HUES6 (cell line): ENCODE measurements at regions not wholly inside any gene's neighbourhood (a gene's known extent, or its start where the extent isn't known, plus 50 kb on each side); places are given as distances from the start of the nearest gene placed in this dataset.
"Not testable (repeated sequence)": the region's sequence is repeated elsewhere in the genome, so short reads cannot be mapped to it uniquely, and the experiment has no call there.

Experiments
- H3K27ac ChIP-seq: 2 replicates; pipeline ENCODE4 v1.7.0; 2013; ENCODE audit warnings: low read depth, mild to moderate bottlenecking, low read length, inconsistent platforms
- H3K27me3 ChIP-seq: 2 replicates; pipeline ENCODE4 v1.6.1; 2013; ENCODE audit warnings: low read length; ENCODE audit not compliant: control insufficient read depth, insufficient read depth
- H3K36me3 ChIP-seq: 2 replicates; pipeline ENCODE4 v1.6.1; 2013; ENCODE audit warnings: low read length; ENCODE audit not compliant: control insufficient read depth, insufficient read depth
- H3K4me1 ChIP-seq: 2 replicates; pipeline ENCODE4 v1.6.1; 2013; ENCODE audit warnings: low read length; ENCODE audit not compliant: control insufficient read depth, insufficient read depth
- H3K4me3 ChIP-seq: 2 replicates; pipeline ENCODE4 v1.5.1; 2013; ENCODE audit warnings: low read depth, low read length
- H3K9ac ChIP-seq: one replicate; pipeline ENCODE4 v1.6.1; 2013; ENCODE audit warnings: mild to moderate bottlenecking, low read length
- H3K9me3 ChIP-seq: 2 replicates; pipeline ENCODE4 v1.6.1; 2013; ENCODE audit warnings: low read depth, low read length; ENCODE audit not compliant: control insufficient read depth, insufficient read depth

DNA sequence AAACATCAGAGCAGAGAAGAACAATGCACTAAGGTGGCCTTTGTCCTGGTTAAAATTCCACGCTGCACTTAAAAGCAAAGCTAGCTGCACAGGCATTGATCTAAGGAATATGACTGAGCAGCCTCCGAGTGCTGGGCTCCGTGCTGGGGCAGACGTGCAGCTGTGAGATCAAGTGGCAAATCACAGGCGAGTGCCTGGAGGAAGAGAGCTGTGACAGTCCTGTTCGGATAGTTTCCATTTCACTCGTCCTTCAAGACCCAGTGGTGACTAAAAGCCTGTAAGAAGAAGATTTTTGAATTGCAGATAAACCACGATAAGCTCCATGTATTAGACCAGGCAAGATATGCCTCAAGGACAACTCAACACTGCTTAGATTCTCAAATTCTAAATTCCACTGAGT lies 247.9 kb downstream of the ANKRD60 start:
- H3K9ac ChIP-seq: no peak overlapping the region
- H3K4me3 ChIP-seq: no peak overlapping the region
- H3K27ac ChIP-seq: no peak overlapping the region
- no peaks in the 10 kb centered on the region for H3K27me3 ChIP-seq
- no peaks in the 10 kb centered on the region for H3K9me3 ChIP-seq
- 0 out of 2 replicates have a peak, but pooled peaks cover 3% of the 10 kb centered on the region for H3K4me1 ChIP-seq
- H3K36me3 ChIP-seq: no peaks in the 10 kb centered on the region

DNA sequence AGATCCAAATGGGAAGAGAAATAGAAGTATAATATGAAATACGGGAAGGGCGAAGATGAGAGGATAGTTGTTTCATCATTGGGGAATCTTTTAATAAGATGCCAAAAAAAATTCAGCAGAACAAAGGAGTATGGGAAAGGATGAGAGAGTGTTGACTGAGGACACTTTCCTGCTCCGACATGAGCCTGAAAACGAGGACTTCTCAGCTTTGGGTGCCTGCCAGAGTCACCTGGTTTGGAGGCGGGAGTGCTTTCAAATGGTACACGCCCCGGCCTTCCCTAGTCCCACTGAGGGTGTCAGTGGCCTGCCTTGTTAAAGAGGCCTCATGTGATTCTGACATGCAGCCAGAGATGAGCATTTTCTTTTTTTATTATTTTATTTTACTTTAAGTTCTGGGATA lies 250.9 kb downstream of the ANKRD60 start:
- H3K9me3 ChIP-seq: no peaks in the 10 kb centered on the region; the same call in 1 of the 2 replicates
- H3K4me3 ChIP-seq: no peak overlapping the region
- no peaks in the 10 kb centered on the region for H3K4me1 ChIP-seq
- H3K36me3 ChIP-seq: no peaks in the 10 kb centered on the region
- no peak overlapping the region for H3K9ac ChIP-seq
- H3K27me3 ChIP-seq: no peaks in the 10 kb centered on the region
- H3K27ac ChIP-seq: no peak overlapping the region

DNA sequence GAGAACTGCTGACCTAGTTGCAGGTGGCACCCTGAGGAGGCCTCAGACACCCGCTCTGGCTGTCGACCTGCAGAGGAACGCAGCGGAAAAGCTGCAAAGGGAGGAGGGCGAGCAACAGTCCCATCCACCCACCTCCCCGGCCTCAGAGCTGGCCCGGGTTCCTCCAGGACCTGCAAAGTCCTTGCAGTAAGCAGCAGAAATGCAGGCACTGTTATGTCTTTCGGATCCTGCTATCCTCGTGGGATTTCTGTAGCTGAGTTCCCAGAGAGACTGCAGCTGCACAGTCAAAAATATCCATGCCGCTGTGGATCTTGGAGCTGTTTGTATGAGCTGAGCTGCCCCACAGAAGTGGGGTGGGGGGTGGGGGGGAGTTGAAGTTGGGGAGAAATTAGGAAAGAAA lies 251.3 kb downstream of the ANKRD60 start:
- no peak overlapping the region for H3K27ac ChIP-seq
- no peaks in the 10 kb centered on the region for H3K36me3 ChIP-seq
- H3K27me3 ChIP-seq: no peaks in the 10 kb centered on the region
- no peaks in the 10 kb centered on the region; the same call in 1 of the 2 replicates for H3K9me3 ChIP-seq
- H3K4me3 ChIP-seq: no peak overlapping the region
- no peak overlapping the region for H3K9ac ChIP-seq
- H3K4me1 ChIP-seq: no peaks in the 10 kb centered on the region

GRCh38 chr20:57974863-57975262 lies 253.6 kb downstream of the ANKRD60 start:
- no peaks in the 10 kb centered on the region for H3K27me3 ChIP-seq
- H3K36me3 ChIP-seq: no peaks in the 10 kb centered on the region
- no peak overlapping the region for H3K27ac ChIP-seq
- H3K9ac ChIP-seq: no peak overlapping the region
- no peaks in the 10 kb centered on the region for H3K4me1 ChIP-seq
- H3K4me3 ChIP-seq: no peak overlapping the region
- H3K9me3 ChIP-seq: peaks cover 3% of the 10 kb centered on the region; the same call in 1 of the 2 replicates

DNA sequence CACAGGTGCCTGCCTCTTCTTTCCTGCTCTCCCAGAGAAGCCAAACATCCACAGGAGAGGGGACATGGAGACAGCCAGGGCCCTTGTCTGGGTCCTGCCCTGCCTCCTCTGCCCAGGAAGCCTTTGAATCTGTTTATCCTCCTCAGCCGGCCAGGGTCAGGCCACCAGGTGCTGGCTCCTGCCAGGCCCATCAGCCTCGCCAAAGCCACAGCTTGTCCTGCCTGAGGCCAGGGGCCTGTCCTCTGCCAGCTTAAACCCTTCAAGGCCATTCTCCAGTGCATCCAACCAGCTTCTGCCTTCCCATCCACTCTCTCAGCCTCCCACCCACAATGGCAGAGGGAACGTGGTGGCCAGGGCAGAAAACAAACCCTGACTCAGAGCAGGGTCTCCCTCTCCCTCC lies 254.6 kb downstream of the ANKRD60 start:
- Histone ChIP-seq H3K27me3 (no peaks in the 10 kb centered on the region), H3K36me3 (no peaks in the 10 kb centered on the region), H3K27ac (no peak overlapping the region), H3K4me3 (no peak overlapping the region), H3K9me3 (peaks cover 3% of the 10 kb centered on the region; the same call in 1 of the 2 replicates), H3K4me1 (no peaks in the 10 kb centered on the region), H3K9ac (no peak overlapping the region)

GRCh38 chr20:57971583-57971982 lies 256.9 kb downstream of the ANKRD60 start:
- not testable (repeated sequence) for H3K27me3 ChIP-seq, H3K4me1 ChIP-seq, H3K36me3 ChIP-seq, H3K4me3 ChIP-seq, H3K9me3 ChIP-seq, H3K27ac ChIP-seq, H3K9ac ChIP-seq

DNA sequence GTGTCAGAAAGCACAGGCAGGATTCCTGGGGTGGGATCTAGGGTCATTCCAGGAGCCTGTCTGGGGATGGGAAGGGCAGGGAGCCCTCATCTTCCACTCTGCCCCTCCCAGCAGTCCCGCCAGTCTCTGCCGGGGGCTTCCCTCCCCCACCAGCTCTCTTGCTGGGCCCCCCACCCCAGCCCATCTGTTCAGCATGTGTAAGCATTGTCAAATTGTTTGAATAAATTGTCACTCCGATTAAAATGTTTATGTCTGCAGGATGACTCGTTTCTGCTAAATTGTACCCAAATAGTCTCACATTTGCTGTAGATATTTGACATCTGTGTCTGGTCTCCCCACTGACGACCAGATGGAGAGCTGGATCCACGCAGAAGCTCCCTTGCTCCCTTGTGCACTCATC lies 257.6 kb downstream of the ANKRD60 start:
- no peaks in the 10 kb centered on the region for H3K4me1 ChIP-seq
- no peak overlapping the region for H3K4me3 ChIP-seq
- no peak overlapping the region for H3K9ac ChIP-seq
- no peaks in the 10 kb centered on the region for H3K36me3 ChIP-seq
- no peak overlapping the region for H3K27ac ChIP-seq
- H3K9me3 ChIP-seq: peaks cover 3% of the 10 kb centered on the region; the same call in 1 of the 2 replicates
- H3K27me3 ChIP-seq: no peaks in the 10 kb centered on the region

DNA sequence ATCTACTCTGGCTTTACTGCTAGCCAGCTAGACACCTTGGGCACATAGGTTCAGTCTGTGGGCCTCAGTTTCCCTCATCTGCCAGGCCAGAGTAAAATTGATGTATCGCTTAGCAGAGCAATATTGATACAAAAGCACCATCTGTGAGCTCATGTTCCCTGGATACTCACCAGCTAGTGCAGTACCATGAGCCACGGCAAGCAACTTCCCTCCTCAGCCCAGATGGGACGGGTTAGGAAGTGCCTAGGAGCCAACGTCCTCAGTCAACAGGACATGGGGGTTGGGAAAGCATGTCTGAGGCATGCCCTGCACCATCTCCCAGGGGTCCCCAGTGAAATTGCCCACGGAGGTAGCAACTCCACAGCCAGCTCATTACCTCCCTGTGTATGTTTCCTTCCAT lies 258.3 kb downstream of the ANKRD60 start:
- Histone ChIP-seq H3K9me3 (peaks cover 3% of the 10 kb centered on the region; the same call in 1 of the 2 replicates), H3K4me1 (no peaks in the 10 kb centered on the region), H3K27ac (no peak overlapping the region), H3K27me3 (no peaks in the 10 kb centered on the region), H3K36me3 (no peaks in the 10 kb centered on the region), H3K4me3 (no peak overlapping the region), H3K9ac (no peak overlapping the region)

DNA sequence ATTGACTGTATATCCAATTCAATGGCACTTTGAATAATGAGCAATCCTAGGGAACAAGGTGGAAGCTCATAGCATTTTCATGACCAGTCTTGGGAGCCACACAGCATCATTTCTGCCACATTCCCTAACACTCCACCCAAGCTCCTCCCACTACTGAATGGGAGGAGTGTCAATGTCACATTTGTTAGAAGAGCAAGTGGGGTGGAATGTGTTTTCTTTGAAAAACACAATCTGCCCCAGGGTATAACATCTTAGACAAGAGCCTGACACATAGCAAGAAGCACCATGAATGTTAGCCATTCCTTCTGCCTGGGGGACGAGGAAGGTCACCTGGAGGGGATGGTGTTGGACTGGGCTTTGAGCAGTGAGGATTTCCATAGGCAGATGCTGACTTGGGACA lies 258.3 kb upstream of the PMEPA1 start:
- Histone ChIP-seq H3K36me3 (no peaks in the 10 kb centered on the region), H3K9ac (no peak overlapping the region), H3K27ac (no peak overlapping the region), H3K27me3 (no peaks in the 10 kb centered on the region), H3K9me3 (0 out of 2 replicates have a peak, but pooled peaks cover 3% of the 10 kb centered on the region), H3K4me3 (no peak overlapping the region), H3K4me1 (no peaks in the 10 kb centered on the region)

- H3K9me3 ChIP-seq: 0 out of 2 replicates have a peak, but pooled peaks cover 3% of the 10 kb centered on the region
- no peak overlapping the region for H3K9ac ChIP-seq
- no peaks in the 10 kb centered on the region for H3K36me3 ChIP-seq
- no peak overlapping the region for H3K27ac ChIP-seq
- no peak overlapping the region for H3K4me3 ChIP-seq
- no peaks in the 10 kb centered on the region for H3K27me3 ChIP-seq
- no peaks in the 10 kb centered on the region for H3K4me1 ChIP-seq
These were observed 257.5 kb upstream of the PMEPA1 start for GRCh38 chr20:57967364-57967763.

DNA sequence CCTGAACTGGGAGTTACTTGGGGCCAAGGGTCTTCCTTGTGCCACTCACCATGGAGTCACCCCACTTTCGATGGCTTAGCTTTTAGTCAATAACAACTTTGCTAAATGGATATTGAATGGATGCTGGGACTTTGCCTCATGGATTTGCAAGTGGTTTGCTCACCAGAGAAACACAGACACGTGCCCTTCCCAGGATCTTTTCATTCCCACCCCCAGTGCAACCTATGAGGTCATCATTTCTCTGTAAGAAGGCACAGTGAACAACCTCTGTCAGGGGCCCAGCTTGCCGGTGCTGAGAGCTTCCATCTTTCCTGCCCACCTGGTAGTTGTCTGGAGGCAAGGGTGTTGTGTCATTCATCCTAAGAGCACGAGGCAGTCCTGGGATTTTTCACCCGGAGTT lies 256.8 kb upstream of the PMEPA1 start:
- H3K9me3 ChIP-seq: 0 out of 2 replicates have a peak, but pooled peaks cover 2% of the 10 kb centered on the region
- no peaks in the 10 kb centered on the region for H3K27me3 ChIP-seq
- no peaks in the 10 kb centered on the region for H3K36me3 ChIP-seq
- no peaks in the 10 kb centered on the region for H3K4me1 ChIP-seq
- H3K9ac ChIP-seq: no peak overlapping the region
- no peak overlapping the region for H3K27ac ChIP-seq
- no peak overlapping the region for H3K4me3 ChIP-seq

DNA sequence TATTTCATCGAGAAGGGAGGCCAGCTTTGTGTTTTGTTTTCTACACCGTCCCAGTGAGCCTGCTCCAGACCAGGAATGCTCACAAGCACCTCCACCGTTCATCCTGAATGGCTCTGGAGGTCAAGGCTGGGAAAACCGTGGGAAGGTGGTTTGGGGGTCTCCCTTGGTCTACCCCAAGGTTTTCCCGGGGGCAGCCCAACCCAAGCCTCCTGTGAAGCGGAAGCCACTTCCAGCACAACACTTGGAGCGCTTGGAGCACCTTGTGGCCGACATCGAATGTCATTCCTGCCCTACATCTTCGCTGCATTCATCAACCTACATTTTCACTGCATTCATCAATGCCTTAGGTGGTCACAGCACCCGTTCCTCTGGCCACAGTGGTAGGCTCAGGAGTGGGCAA lies 255.6 kb upstream of the PMEPA1 start:
- H3K9me3 ChIP-seq: no peaks in the 10 kb centered on the region
- no peaks in the 10 kb centered on the region for H3K36me3 ChIP-seq
- H3K4me1 ChIP-seq: no peaks in the 10 kb centered on the region
- no peaks in the 10 kb centered on the region for H3K27me3 ChIP-seq
- no peak overlapping the region for H3K4me3 ChIP-seq
- H3K9ac ChIP-seq: no peak overlapping the region
- H3K27ac ChIP-seq: no peak overlapping the region
